ENCODE measurements at regions not wholly inside any gene's neighbourhood (a gene's known extent, or its start where the extent isn't known, plus 50 kb on each side); places are given as distances from the start of the nearest gene placed in this dataset.
"Not testable (repeated sequence)": the region's sequence is repeated elsewhere in the genome, so short reads cannot be mapped to it uniquely, and the experiment has no call there.

GRCh38 chr14:49033131-49033530, 553.0 kb downstream of the RPS29 start:
- no peak for TF ChIP-seq CTCF (IDR thresholded peaks at IDR 0.05; ENCODE audit: extremely low read depth, missing control alignments)
- no peak for DNase-seq (ENCODE audit: low spot score)

GRCh38 chr14:49031710-49032109, 554.5 kb downstream of the RPS29 start:
- DNase-seq (ENCODE audit: low spot score): not testable (repeated sequence)

- TF ChIP-seq CTCF (IDR thresholded peaks at IDR 0.05; ENCODE audit: extremely low read depth, missing control alignments): no peak
These were observed 566.6 kb downstream of the RPS29 start for GRCh38 chr14:49019467-49020115.

GRCh38 chr14:49017447-49017846, 568.7 kb downstream of the RPS29 start:
- no peak for TF ChIP-seq CTCF (IDR thresholded peaks at IDR 0.05; ENCODE audit: extremely low read depth, missing control alignments)
- no peak for DNase-seq (ENCODE audit: low spot score)

More at GRCh38 chr14:49019467-49020115, 566.6 kb downstream of the RPS29 start:
- no peak for DNase-seq (ENCODE audit: low spot score)

- no peak for TF ChIP-seq CTCF (IDR thresholded peaks at IDR 0.05; ENCODE audit: extremely low read depth, missing control alignments)
These were observed 569.8 kb downstream of the RPS29 start for GRCh38 chr14:49016381-49016780.

GRCh38 chr14:49014476-49014875, 571.7 kb downstream of the RPS29 start:
- TF ChIP-seq CTCF (IDR thresholded peaks at IDR 0.05; ENCODE audit: extremely low read depth, missing control alignments): no peak
- DNase-seq (ENCODE audit: low spot score): no peak

More at GRCh38 chr14:49016381-49016780, 569.8 kb downstream of the RPS29 start:
- no peak for DNase-seq (ENCODE audit: low spot score)

- no peak for DNase-seq (ENCODE audit: low spot score)
- no peak for TF ChIP-seq CTCF (IDR thresholded peaks at IDR 0.05; ENCODE audit: extremely low read depth, missing control alignments)
These were observed 577.8 kb downstream of the RPS29 start for GRCh38 chr14:49008363-49008762.

GRCh38 chr14:48991141-48991540, 595.0 kb downstream of the RPS29 start:
- DNase-seq (ENCODE audit: low spot score): no peak
- no peak for TF ChIP-seq CTCF (IDR thresholded peaks at IDR 0.05; ENCODE audit: extremely low read depth, missing control alignments)

Measured in GM20000 (cell line).